GM10248 (cell line): ENCODE measurements at regions not wholly inside any gene's neighbourhood (a gene's known extent, or its start where the extent isn't known, plus 50 kb on each side); places are given as distances from the start of the nearest gene placed in this dataset.

ENCODE experiments used
- CTCF ChIA-PET: fragments of 300-600 bp; sonication (Branson Sonifier 250); formaldehyde crosslinking; extraction: SDS; loops from one replicate; lab custom pipeline; 2021; ENCODE audit warnings: antibody characterized with exemption; lab: Yijun Ruan, JAX
- POLR2A ChIA-PET: fragments of 350-650 bp; sonication (Branson Sonifier 250); formaldehyde crosslinking; extraction: SDS; loops from one replicate; lab custom pipeline; 2020; ENCODE audit warnings: antibody characterized with exemption; lab: Yijun Ruan, JAX
- DNase-seq: peaks from one replicate; pipeline ENCODE4 v3.0.0; 2012; ENCODE audit errors: extremely low spot score
- CTCF ChIP-seq: IDR thresholded peaks from 2 replicates; pipeline ENCODE4 v1.5.1; 2012; ENCODE audit warnings: mild to moderate bottlenecking, low read depth; ENCODE audit errors: extremely low read depth, missing control alignments, control extremely low read depth

- POLR2A ChIA-PET, result no interaction called here
- TF ChIP-seq CTCF, result no peak
- no peak for DNase-seq
- CTCF ChIA-PET, result no interaction called here
These were observed 414.4 kb downstream of the SFMBT2 start for GRCh38 chr10:6996431-6996830.

GRCh38 chr10:6995831-6996230 is 415.0 kb downstream of the SFMBT2 start:
- no peak for TF ChIP-seq CTCF
- ChIA-PET POLR2A (no interaction called here), CTCF (no interaction called here)
- DNase-seq, result no peak

- no peak for DNase-seq
- TF ChIP-seq CTCF, result no peak
- POLR2A ChIA-PET, result no interaction called here
- CTCF ChIA-PET, result no interaction called here
These were observed 415.3 kb upstream of the PRKCQ start for GRCh38 chr10:6995341-6995740.

DNA sequence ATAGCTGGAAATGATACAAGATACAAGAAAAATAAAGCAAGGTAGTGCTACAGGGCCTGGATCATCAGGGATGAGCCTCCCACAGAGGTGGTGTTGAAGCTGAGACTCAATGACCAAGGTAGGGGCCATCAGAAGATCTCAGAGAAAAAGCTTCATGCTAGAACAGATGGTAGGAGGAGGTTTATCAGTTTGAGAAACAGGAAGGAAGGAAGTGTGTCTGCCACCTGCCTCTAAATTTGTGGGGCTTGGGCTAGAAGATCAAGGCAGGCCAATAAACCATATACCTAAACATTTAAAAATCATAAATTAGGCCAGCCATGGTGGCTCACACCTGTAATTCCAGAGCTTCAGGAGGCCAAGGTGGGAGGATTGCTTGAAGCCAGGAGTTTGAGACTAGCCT is 410.8 kb upstream of the PRKCQ start:
- ChIA-PET CTCF (interaction anchor here (1.0 kb wide), 1 partner anchor 9 kb away, joined by 3 read pairs; no protein-coding TSS in a partner anchor), POLR2A (no interaction called here)
- DNase-seq, result no peak
- TF ChIP-seq CTCF, result no peak

DNA sequence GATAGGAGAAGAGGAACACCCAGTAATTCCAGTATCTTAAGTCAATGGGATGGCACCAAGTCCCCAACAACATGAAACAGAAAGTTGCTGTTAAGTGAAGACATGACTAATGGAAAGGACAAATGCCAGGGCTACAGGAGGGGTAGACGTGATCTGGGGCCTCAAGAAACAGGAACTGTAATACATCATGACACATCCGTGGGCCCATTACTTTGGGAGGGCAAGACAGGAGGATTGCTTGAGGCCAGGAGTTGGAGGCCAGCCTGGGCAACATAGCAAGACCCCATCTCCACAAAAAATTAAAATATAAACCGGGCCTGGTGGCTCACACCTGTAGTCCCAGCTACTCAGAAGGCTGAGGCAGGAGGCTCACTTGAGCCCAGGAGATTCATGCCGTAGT is 408.6 kb upstream of the PRKCQ start:
- DNase-seq, result no peak
- ChIA-PET POLR2A (no interaction called here), CTCF (interaction anchor here (1.2 to 1.4 kb wide), 2 partner anchors 13 to 32 kb away, joined by 3 read pairs; no protein-coding TSS in a partner anchor)
- TF ChIP-seq CTCF, result no peak

DNA sequence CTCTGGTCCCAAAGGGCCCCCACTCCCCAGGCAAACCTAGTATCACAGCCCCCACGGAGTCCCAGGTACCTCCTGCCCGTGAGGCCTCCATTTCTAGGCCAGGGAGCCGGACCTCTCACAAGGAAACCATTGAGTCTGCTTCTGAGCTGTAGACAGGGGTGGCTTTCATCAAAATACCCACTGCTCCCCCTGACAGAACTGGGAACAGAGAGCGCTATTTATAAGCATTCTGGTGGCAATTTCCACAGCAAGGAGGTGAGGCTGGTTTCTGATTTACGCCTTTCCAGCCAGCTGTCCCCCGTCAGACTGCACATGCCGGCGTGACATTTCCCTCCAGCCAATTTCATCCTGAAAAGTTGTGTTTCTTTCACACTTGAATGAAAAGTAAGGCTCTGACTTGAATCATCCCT is 407.5 kb upstream of the PRKCQ start:
- no peak for DNase-seq
- ChIA-PET CTCF (no interaction called here), POLR2A (no interaction called here)
- no peak for TF ChIP-seq CTCF

- DNase-seq, result no peak
- ChIA-PET POLR2A (no interaction called here), CTCF (no interaction called here)
- no peak for TF ChIP-seq CTCF
These were observed 406.9 kb upstream of the PRKCQ start for GRCh38 chr10:6986927-6987326.
